SJSA1 (cell line): ENCODE measurements at regions not wholly inside any gene's neighbourhood (a gene's known extent, or its start where the extent isn't known, plus 50 kb on each side); places are given as distances from the start of the nearest gene placed in this dataset.
"Not testable (repeated sequence)": the region's sequence is repeated elsewhere in the genome, so short reads cannot be mapped to it uniquely, and the experiment has no call there.

Experiments
- DNase-seq, 2 experiments: peaks; one replicate each; pipeline ENCODE4 v3.0.0-alpha.2; 2015 to 2020; ENCODE audit warnings: low spot score in 2 of 2, low read depth in 1 of 2
- H3K27ac ChIP-seq: fragments of 250-450 bp; sonication (Bioruptor Pico); 2 replicates; pipeline ENCODE4 v1.5.1; 2020; ENCODE audit warnings: mild to moderate bottlenecking, moderate library complexity
- H3K27me3 ChIP-seq: fragments of 250-450 bp; sonication (Bioruptor Pico); replicated peaks from 2 replicates; pipeline ENCODE4 v1.5.1; 2020; ENCODE audit warnings: mild to moderate bottlenecking, moderate library complexity
- H3K36me3 ChIP-seq: fragments of 250-450 bp; sonication (Bioruptor Pico); 2 replicates; pipeline ENCODE4 v1.5.1; 2020; ENCODE audit warnings: mild to moderate bottlenecking
- H3K4me1 ChIP-seq: fragments of 250-450 bp; sonication (Bioruptor Pico); replicated peaks from 2 replicates; pipeline ENCODE4 v1.6.1; 2021; ENCODE audit warnings: mild to moderate bottlenecking
- H3K4me3 ChIP-seq: fragments of 250-450 bp; sonication (Bioruptor Pico); 2 replicates; pipeline ENCODE4 v1.5.1; 2020; ENCODE audit warnings: mild to moderate bottlenecking
- H3K9me3 ChIP-seq: fragments of 250-450 bp; sonication (Bioruptor Pico); replicated peaks from 2 replicates; pipeline ENCODE4 v1.5.1; 2020; ENCODE audit warnings: mild to moderate bottlenecking

GRCh38 chr13:53439439-53440225 lies 411.0 kb downstream of the OLFM4 start:
- no peaks in the 10 kb centered on the region for H3K9me3 ChIP-seq
- no peak for DNase-seq
- H3K36me3 ChIP-seq: no peaks in the 10 kb centered on the region
- no peaks in the 10 kb centered on the region for H3K27me3 ChIP-seq
- H3K4me3 ChIP-seq: no peak overlapping the region
- H3K4me1 ChIP-seq: no peaks in the 10 kb centered on the region
- H3K27ac ChIP-seq: no peak overlapping the region

- no peak overlapping the region for H3K4me3 ChIP-seq
Observed at GRCh38 chr13:53442979-53443378, 414.4 kb downstream of the OLFM4 start.

GRCh38 chr13:53445686-53446085 lies 417.1 kb downstream of the OLFM4 start:
- Histone ChIP-seq H3K4me3 (no peak overlapping the region), H3K4me1 (no peaks in the 10 kb centered on the region), H3K27me3 (no peaks in the 10 kb centered on the region), H3K27ac (no peak overlapping the region), H3K36me3 (no peaks in the 10 kb centered on the region), H3K9me3 (no peaks in the 10 kb centered on the region)
- no peak for DNase-seq

More at GRCh38 chr13:53442979-53443378, 414.4 kb downstream of the OLFM4 start:
- Histone ChIP-seq H3K9me3 (no peaks in the 10 kb centered on the region), H3K27ac (no peak overlapping the region), H3K36me3 (no peaks in the 10 kb centered on the region), H3K4me1 (no peaks in the 10 kb centered on the region), H3K27me3 (no peaks in the 10 kb centered on the region)
- DNase-seq: no peak

GRCh38 chr13:53447456-53447855 lies 418.8 kb downstream of the OLFM4 start:
- H3K4me3 ChIP-seq: no peak overlapping the region
- H3K27me3 ChIP-seq: no peaks in the 10 kb centered on the region
- no peaks in the 10 kb centered on the region for H3K36me3 ChIP-seq
- DNase-seq: no peak
- H3K9me3 ChIP-seq: no peaks in the 10 kb centered on the region
- H3K27ac ChIP-seq: no peak overlapping the region
- no peaks in the 10 kb centered on the region for H3K4me1 ChIP-seq

GRCh38 chr13:53447863-53448262 lies 419.2 kb downstream of the OLFM4 start:
- Histone ChIP-seq H3K27me3 (no peaks in the 10 kb centered on the region), H3K4me3 (no peak overlapping the region), H3K36me3 (no peaks in the 10 kb centered on the region), H3K9me3 (no peaks in the 10 kb centered on the region), H3K4me1 (no peaks in the 10 kb centered on the region), H3K27ac (no peak overlapping the region)
- DNase-seq: no peak

- DNase-seq, H3K9me3 ChIP-seq, H3K36me3 ChIP-seq, H3K27ac ChIP-seq, H3K27me3 ChIP-seq, H3K4me1 ChIP-seq, H3K4me3 ChIP-seq: not testable (repeated sequence)
Observed at GRCh38 chr13:53452263-53452808, 423.7 kb downstream of the OLFM4 start.

GRCh38 chr13:53460796-53461195 lies 432.2 kb downstream of the OLFM4 start:
- Histone ChIP-seq H3K4me3 (no peak overlapping the region), H3K27me3 (no peaks in the 10 kb centered on the region), H3K4me1 (no peaks in the 10 kb centered on the region), H3K27ac (no peak overlapping the region), H3K36me3 (no peaks in the 10 kb centered on the region), H3K9me3 (no peaks in the 10 kb centered on the region)
- no peak for DNase-seq

- Histone ChIP-seq H3K4me3 (no peak overlapping the region), H3K4me1 (no peaks in the 10 kb centered on the region), H3K36me3 (no peaks in the 10 kb centered on the region), H3K27ac (no peak overlapping the region), H3K27me3 (no peaks in the 10 kb centered on the region), H3K9me3 (no peaks in the 10 kb centered on the region)
- no peak for DNase-seq
Observed at GRCh38 chr13:53463106-53463505, 434.5 kb downstream of the OLFM4 start.

GRCh38 chr13:53466576-53466975 lies 438.0 kb downstream of the OLFM4 start:
- no peaks in the 10 kb centered on the region for H3K36me3 ChIP-seq
- H3K4me1 ChIP-seq: no peaks in the 10 kb centered on the region
- no peaks in the 10 kb centered on the region for H3K27me3 ChIP-seq
- no peaks in the 10 kb centered on the region for H3K9me3 ChIP-seq
- H3K4me3 ChIP-seq: no peak overlapping the region
- no peak for DNase-seq
- no peak overlapping the region for H3K27ac ChIP-seq

- Histone ChIP-seq H3K4me3 (no peak overlapping the region), H3K9me3 (no peaks in the 10 kb centered on the region), H3K27ac (no peak overlapping the region), H3K4me1 (no peaks in the 10 kb centered on the region), H3K36me3 (no peaks in the 10 kb centered on the region), H3K27me3 (no peaks in the 10 kb centered on the region)
- no peak for DNase-seq
Observed at GRCh38 chr13:53473397-53473796, 444.8 kb downstream of the OLFM4 start.

GRCh38 chr13:53474878-53475277 lies 446.3 kb downstream of the OLFM4 start:
- Histone ChIP-seq H3K4me1 (no peaks in the 10 kb centered on the region), H3K9me3 (no peaks in the 10 kb centered on the region), H3K4me3 (no peak overlapping the region), H3K27ac (no peak overlapping the region), H3K27me3 (no peaks in the 10 kb centered on the region), H3K36me3 (no peaks in the 10 kb centered on the region)
- DNase-seq: no peak

- H3K27ac ChIP-seq: no peak overlapping the region
- H3K9me3 ChIP-seq: no peaks in the 10 kb centered on the region
- H3K27me3 ChIP-seq: no peaks in the 10 kb centered on the region
Observed at GRCh38 chr13:53490752-53491151, 462.1 kb downstream of the OLFM4 start.

GRCh38 chr13:53494406-53494805 lies 465.8 kb downstream of the OLFM4 start:
- Histone ChIP-seq H3K4me3 (no peak overlapping the region), H3K36me3 (no peaks in the 10 kb centered on the region), H3K27ac (no peak overlapping the region), H3K27me3 (no peaks in the 10 kb centered on the region), H3K9me3 (no peaks in the 10 kb centered on the region), H3K4me1 (no peaks in the 10 kb centered on the region)
- DNase-seq: no peak

More at GRCh38 chr13:53490752-53491151, 462.1 kb downstream of the OLFM4 start:
- H3K4me1 ChIP-seq: no peaks in the 10 kb centered on the region
- H3K4me3 ChIP-seq: no peak overlapping the region
- H3K36me3 ChIP-seq: no peaks in the 10 kb centered on the region
- DNase-seq: no peak

- Histone ChIP-seq H3K4me3 (no peak overlapping the region), H3K9me3 (no peaks in the 10 kb centered on the region), H3K36me3 (no peaks in the 10 kb centered on the region), H3K4me1 (no peaks in the 10 kb centered on the region), H3K27me3 (no peaks in the 10 kb centered on the region), H3K27ac (no peak overlapping the region)
- no peak for DNase-seq
Observed at GRCh38 chr13:53499576-53500133, 471.0 kb downstream of the OLFM4 start.
